GM18519 (cell line): ENCODE measurements at regions not wholly inside any gene's neighbourhood (a gene's known extent, or its start where the extent isn't known, plus 50 kb on each side); places are given as distances from the start of the nearest gene placed in this dataset.
"Not testable (repeated sequence)": the region's sequence is repeated elsewhere in the genome, so short reads cannot be mapped to it uniquely, and the experiment has no call there.

ENCODE experiments used
- ATAC-seq: cut with Tn5 transposase; IDR thresholded peaks from one replicate; pipeline ENCODE4 v1.9.1; 2021; ENCODE audit warnings: mild to moderate bottlenecking, moderate library complexity; ENCODE audit not compliant: unreplicated experiment, low FRiP score

DNA sequence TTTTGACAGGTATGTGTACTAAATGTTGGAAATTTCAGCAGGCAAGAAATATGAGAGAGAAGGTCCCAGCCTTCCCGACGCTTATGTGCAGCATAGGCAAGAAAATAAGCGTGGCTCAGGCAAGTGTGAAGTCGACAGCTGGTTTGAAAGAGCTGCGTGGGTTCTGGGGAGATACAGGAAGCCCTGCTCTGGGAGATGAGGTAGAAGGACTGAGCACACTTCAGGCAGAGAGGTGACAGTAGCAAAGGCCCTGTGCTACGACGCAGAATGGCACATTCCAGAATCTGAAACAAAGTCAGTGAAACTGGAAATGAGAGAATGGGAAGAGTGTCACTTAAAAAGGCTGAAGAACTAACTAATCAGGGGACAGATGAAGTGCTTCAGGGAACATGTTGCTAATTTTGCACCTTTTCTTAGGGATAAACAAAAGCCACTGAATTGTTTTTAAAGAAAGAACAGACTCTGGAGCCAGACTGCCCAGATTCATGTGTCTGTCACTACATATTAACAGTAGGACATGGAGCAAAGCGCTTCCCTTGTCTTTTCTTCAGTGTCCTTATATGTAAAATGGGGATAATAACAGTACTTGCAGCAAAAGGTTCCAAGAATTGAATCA is 160.1 kb downstream of the SPRY2 start:
- ATAC-seq: no peak

DNA sequence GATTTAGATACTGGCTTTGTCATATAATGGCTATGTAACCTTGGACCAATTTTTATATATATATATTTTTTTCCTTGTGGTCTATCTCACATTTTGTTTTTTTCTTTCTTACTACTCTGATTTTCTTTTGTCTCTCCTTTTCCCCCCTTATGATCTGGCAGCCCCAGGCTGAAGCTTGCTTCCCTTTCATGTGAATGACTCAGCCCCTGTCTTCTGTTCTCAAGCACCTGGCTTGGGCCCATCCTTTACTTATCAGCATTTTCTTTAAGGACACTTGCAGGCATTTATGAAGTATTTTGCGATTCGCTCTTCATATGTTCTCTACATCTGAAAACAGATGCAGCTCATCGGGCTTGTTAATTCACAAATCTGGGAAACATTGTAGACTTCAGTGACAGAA is 163.6 kb downstream of the SPRY2 start:
- ATAC-seq: no peak

- peak; percentile 56 for ATAC-seq
Observed at GRCh38 chr13:80173224-80173623, 167.7 kb downstream of the SPRY2 start.

DNA sequence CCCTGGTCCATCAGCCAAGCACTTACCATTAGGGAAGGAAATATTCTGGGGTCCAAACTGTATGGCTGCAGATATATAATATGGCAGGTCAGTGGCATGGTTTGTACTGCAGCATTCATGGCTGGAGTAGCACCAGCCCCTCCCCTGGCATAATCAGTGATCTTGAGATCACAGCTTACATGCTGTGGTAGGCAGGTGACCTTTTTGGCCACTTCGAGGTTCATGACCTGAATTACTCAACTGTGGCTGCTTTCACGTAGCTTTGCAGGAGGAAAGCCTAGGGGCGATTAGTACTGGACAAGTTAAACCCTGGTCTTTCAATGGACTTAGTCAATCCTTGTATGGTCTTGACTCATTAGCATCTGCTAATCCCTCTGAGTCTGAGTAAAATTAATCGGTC is 169.8 kb downstream of the SPRY2 start:
- no peak for ATAC-seq

- ATAC-seq: no peak
Observed at GRCh38 chr13:80168089-80168850, 172.7 kb downstream of the SPRY2 start.

- no peak for ATAC-seq
Observed at GRCh38 chr13:80166352-80166751, 174.6 kb downstream of the SPRY2 start.

- ATAC-seq: no peak
Observed at GRCh38 chr13:80164462-80164861, 176.5 kb downstream of the SPRY2 start.

DNA sequence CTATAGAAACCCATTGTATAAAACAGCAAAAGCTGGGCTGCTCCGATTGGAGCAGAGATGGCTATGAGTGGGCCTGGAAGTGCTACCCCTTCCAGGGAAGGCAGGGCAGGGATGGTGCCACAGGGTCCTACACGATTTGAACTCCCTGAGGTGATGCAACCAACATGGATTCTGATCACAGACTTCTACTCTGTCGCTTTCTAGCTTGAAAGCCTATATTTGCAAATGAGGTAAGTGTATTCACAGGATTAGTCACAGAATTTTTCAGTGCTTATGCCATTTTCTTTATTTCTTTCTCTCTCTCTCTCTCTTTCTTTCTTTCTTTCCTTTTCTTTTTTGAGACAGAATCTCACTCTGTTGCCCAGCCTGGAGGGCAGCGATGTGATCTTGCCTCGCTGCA is 179.0 kb downstream of the SPRY2 start:
- no peak for ATAC-seq

- ATAC-seq: peak; percentile 53
Observed at GRCh38 chr13:80161219-80161618, 179.7 kb downstream of the SPRY2 start.

DNA sequence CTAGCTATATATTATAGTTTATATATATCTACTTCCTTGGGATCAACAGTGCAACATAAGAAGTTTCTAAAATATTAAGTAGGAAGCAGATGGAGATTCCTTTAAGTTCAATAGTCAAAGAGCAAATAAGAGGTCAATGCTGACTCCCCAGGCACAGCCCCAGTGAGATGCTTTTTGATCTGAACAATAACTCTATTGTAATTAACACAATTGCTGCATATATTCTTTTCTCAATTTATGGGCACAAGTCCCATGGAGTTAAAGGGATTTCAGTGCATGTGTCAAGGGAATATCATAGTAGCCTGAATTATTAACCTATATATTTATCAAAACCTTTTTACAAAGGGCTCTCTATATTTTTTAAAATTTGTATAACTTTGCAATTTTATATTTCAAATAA is 180.8 kb downstream of the SPRY2 start:
- ATAC-seq: no peak

GRCh38 chr13:80157261-80157932 is 183.5 kb downstream of the SPRY2 start:
- no peak for ATAC-seq

DNA sequence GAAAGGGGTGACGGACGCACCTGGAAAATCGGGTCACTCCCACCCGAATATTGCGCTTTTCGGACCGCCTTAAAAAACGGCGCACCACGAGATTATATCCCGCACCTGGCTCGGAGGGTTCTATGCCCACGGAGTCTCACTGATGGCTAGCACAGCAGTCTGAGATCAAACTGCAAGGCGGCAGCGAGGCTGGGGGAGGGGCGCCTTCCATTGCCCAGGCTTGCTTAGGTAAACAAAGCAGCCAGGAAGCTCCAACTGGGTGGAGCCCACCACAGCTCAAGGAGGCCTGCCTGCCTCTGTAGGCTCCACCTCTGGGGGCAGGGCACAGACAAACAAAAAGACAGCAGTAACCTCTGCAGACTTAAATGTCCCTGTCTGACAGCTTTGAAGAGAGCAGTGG is 188.8 kb downstream of the SPRY2 start:
- ATAC-seq: not testable (repeated sequence)

- ATAC-seq: no peak
Observed at GRCh38 chr13:80151016-80151415, 189.9 kb downstream of the SPRY2 start.

DNA sequence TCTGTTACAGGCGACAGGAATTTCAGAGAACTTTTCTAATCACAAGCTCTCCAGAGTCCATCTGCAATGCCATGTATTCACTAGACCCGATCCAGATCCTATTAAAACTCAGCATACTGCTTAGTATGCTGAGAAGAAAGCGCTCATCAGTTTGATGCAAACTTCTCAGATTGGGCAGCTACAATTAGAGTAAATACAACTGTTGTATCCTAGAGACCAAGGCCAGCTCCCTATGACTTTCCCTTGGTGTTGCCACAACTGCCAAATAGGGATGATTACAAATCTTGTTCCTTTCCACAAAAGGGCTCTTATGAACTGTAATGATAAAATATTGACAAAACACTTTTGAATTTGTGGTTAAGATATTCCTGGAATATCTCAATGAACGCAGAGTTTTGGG is 191.2 kb downstream of the SPRY2 start:
- no peak for ATAC-seq

DNA sequence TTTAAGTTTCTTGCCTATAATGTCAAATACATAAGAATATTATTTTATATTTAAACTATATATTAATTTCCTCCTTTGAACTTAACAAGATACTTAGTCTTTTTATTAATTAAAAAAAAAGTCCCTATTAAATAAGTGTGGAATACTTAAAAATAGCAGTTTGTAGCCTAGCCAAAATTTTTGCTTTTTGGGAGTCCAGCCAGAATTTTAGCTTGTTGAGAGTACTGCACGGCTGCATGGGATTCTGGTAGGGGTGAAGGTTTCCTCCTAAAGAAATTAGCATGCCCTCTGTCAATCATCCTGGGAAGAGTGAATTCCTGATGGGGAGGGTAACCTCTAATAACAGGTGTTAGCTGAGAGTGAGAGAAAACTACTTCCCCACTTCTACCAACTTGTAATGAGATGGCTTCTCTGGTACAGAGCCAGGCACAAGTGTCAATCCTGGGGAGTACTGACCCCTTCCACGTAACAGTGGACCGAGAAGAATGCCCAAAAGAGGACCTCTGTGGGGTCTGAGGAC is 195.7 kb downstream of the SPRY2 start:
- ATAC-seq: no peak

GRCh38 chr13:80144493-80144892 is 196.4 kb downstream of the SPRY2 start:
- no peak for ATAC-seq

DNA sequence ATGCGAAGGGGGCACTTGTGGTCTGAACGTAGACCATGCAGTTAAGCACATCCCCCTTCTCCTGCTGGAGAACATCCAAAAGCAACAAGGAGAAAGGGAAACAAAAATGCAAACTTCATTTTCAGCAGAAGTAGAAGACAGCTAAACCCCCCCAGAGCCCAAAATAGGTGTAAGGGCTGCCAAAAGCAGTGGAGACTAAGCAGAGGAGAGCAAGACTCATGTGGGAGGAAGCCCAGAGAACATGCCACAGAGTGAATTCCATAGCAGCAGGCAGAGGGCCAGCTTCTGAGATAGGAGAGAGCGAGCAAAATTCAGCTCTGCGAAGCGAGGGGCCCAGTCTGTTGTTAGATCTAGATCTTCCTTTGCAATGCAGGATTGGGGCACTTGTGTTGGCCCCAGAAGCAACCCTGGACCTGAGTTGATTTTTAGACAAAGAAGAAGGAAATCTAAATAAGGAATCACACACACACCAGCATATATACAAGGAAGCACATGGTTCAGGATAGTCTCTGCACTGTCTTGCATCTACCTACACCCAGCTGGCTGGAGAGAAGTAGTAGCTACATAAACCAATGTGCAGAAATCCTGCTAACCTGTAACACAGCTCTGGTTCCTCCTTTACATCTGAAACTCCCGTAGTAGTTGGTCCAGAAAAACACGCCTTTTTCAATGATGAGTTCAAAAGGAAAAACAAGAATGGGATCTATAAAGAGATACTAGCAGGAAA is 199.6 kb downstream of the SPRY2 start:
- ATAC-seq: no peak

- no peak for ATAC-seq
Observed at GRCh38 chr13:80140685-80141084, 200.2 kb downstream of the SPRY2 start.

DNA sequence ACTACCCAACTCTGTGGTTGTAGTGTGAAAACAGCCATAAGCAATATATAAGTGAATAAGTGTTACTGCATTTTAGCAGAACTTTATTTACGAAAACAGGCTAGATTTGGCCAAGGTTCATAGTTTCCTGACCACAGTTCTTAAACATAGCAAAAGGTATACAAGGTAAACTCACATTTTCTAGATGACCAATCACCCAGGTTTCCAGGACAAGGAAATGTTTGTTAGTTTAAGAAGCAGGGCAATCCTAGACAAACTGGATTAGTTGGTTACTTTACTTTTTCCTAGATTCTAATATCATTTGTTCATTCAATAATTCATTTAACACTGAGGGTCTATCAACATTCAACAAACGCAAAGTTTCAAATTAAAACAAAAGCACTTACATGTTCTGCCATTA is 201.7 kb downstream of the SPRY2 start:
- no peak for ATAC-seq

GRCh38 chr13:80137994-80138393 is 202.9 kb downstream of the SPRY2 start:
- ATAC-seq: no peak

DNA sequence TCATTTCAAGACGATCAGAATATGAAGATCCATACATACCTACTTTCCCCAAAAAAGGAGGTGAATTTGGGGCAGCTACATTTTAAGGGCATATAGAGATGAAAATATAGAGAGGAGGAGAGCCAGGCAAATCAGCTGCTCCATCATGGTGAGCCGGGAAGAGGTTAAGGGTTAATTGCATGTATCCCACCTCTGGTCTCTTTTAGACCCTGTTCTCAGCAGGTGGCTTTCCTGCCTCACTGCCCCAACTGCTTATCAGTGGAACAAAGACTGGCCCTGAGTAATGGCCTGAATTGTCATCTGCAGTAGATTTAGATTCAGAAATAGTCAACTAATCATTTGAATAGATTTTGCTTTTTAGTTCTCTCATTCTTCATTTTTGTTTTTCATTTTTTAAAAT is 206.6 kb downstream of the SPRY2 start:
- ATAC-seq: no peak
